GM23248 (cell line): ENCODE measurements at regions not wholly inside any gene's neighbourhood (a gene's known extent, or its start where the extent isn't known, plus 50 kb on each side); places are given as distances from the start of the nearest gene placed in this dataset.

Experiments used
- DNase-seq: peaks from one replicate; pipeline ENCODE4 v3.0.0-alpha.2; 2015
- H2AFZ ChIP-seq: fragments of 200-600 bp; sonication (generic); 2 replicates; pipeline ENCODE4 v1.6.1; 2016; ENCODE audit warnings: antibody characterized with exemption
- H3F3A ChIP-seq: fragments of 200-600 bp; sonication (generic); 2 replicates; pipeline ENCODE4 v1.6.1; 2016; ENCODE audit warnings: mild to moderate bottlenecking, antibody characterized with exemption, mixed run types; ENCODE audit not compliant: insufficient read depth
- H3K27ac ChIP-seq: fragments of 200-600 bp; sonication (generic); 2 replicates; pipeline ENCODE4 v1.5.1; 2016; ENCODE audit warnings: mild to moderate bottlenecking
- H3K27me3 ChIP-seq: fragments of 200-600 bp; sonication (generic); replicated peaks from 2 replicates; pipeline ENCODE4 v1.6.1; 2016; ENCODE audit warnings: mild to moderate bottlenecking; ENCODE audit not compliant: insufficient read depth
- H3K36me3 ChIP-seq: fragments of 200-600 bp; sonication (generic); 2 replicates; pipeline ENCODE4 v1.6.1; 2016; ENCODE audit warnings: low read depth, mild to moderate bottlenecking
- H3K4me1 ChIP-seq: fragments of 200-600 bp; sonication (generic); 2 replicates; pipeline ENCODE4 v1.6.1; 2016; ENCODE audit warnings: mild to moderate bottlenecking; ENCODE audit not compliant: insufficient read depth
- H3K4me2 ChIP-seq: fragments of 200-600 bp; sonication (generic); one replicate; pipeline ENCODE4 v1.6.1; 2016; ENCODE audit warnings: mild to moderate bottlenecking; ENCODE audit not compliant: unreplicated experiment
- H3K4me3 ChIP-seq: fragments of 200-600 bp; sonication (generic); 2 replicates; pipeline ENCODE4 v1.5.1; 2016; ENCODE audit warnings: mild to moderate bottlenecking
- H3K79me2 ChIP-seq: fragments of 200-600 bp; sonication (generic); 2 replicates; pipeline ENCODE4 v1.6.1; 2016; ENCODE audit warnings: mild to moderate bottlenecking; ENCODE audit not compliant: insufficient read depth
- H3K9ac ChIP-seq: fragments of 200-600 bp; sonication (generic); 2 replicates; pipeline ENCODE4 v1.6.1; 2016; ENCODE audit warnings: mild to moderate bottlenecking
- H3K9me2 ChIP-seq: fragments of 200-600 bp; sonication (generic); 2 replicates; pipeline ENCODE4 v1.6.1; 2016; ENCODE audit warnings: mixed run types, mild to moderate bottlenecking, moderate library complexity; ENCODE audit not compliant: insufficient read depth
- H3K9me3 ChIP-seq: fragments of 200-600 bp; sonication (generic); one replicate; pipeline ENCODE4 v1.6.1; 2017; ENCODE audit warnings: low read depth
- H4K20me1 ChIP-seq: fragments of 200-600 bp; sonication (generic); 2 replicates; pipeline ENCODE4 v1.6.0; 2016; ENCODE audit not compliant: insufficient read depth
- EZH2 ChIP-seq: fragments of 200-600 bp; sonication (generic); IDR thresholded peaks from 2 replicates; pipeline ENCODE4 v1.6.1; 2018; ENCODE audit warnings: antibody characterized with exemption, mild to moderate bottlenecking; ENCODE audit not compliant: insufficient read depth, poor library complexity, severe bottlenecking
- EZH2phosphoT487 ChIP-seq: fragments of 200-600 bp; sonication (generic); IDR thresholded peaks from 2 replicates; pipeline ENCODE4 v1.6.1; 2018; ENCODE audit warnings: antibody characterized with exemption, moderate library complexity, mild to moderate bottlenecking, low read depth; ENCODE audit not compliant: insufficient read depth
- WGBS, 2 experiments: methylation state at CpG; one replicate each; pipeline ENCODE4 v1.1.6; 2015 to 2017; ENCODE audit warnings: low lambda C conversion rate in 2 of 2, low coverage in 1 of 2; ENCODE audit errors: missing lambda C conversion rate in 2 of 2; 5-methylcytosine and 5-hydroxymethylcytosine counted together
- in situ Hi-C: fragments of 300-500 bp; cut with MboI; formaldehyde crosslinking; loops from 2 replicates; pipeline ENCODE4 v1.15.0; 2020

- Histone ChIP-seq H3K9me3 (no peaks in the 10 kb centered on the region), H2AFZ (no peak overlapping the region), H3K4me2 (no peak overlapping the region), H3K36me3 (no peaks in the 10 kb centered on the region), H3F3A (no peaks in the 10 kb centered on the region), H3K4me1 (peaks cover 10% of the 10 kb centered on the region), H3K27me3 (no peaks in the 10 kb centered on the region), H4K20me1 (no peaks in the 10 kb centered on the region), H3K79me2 (no peaks in the 10 kb centered on the region), H3K9me2 (no peaks in the 10 kb centered on the region), H3K4me3 (no peak overlapping the region), H3K9ac (no peak overlapping the region), H3K27ac (no peak overlapping the region)
- in situ Hi-C loops: no loop called here
- TF ChIP-seq EZH2 (no peak), EZH2phosphoT487 (no peak)
- no peak for DNase-seq
Measured at GRCh38 chr3:34020170-34020569, 221.7 kb downstream of the PDCD6IP start.

DNA sequence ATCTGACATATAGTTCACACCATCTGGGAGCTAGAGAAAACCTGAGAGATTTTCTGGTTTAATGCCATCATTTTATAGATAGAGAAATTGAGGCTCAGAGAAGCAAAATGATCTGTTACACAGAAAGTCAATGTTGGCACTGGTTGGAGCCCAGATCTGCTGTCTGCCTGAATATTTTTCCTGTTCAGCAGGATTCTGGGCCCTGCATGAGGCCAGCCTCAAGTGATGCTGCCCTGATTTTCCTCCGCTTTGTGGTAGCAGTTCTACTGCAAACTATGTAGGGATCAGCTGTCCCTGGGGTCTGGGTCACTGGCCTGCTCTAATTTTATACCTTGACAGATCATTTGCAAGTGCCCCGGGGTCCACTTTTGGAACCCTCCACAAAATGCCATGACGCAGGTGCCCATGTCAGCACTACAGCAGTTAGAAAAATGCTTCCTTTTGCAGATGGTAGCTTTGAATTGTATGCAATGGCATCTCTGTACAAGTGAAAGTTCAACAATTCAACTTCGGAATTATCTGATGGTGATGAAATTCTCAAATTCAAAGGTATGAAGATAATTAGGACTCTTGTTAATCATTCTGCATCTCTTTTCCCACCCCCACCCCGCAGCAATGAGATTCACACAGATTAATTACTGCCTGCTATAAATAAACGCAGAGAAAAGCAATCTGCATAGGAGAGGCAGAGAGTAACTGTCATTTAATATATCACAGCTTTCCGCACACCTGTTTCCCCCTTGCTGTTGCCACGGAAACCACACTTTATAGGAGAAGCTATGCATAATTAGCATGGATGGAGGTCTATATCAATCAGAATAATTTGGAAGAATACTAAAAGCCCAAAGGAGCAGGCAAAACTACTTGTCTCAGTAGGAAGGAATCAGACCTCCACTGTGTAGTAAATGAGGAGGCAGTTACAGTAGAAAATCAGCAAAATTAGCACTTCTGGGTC is 222.6 kb downstream of the PDCD6IP start:
- Histone ChIP-seq H3K9me3 (no peaks in the 10 kb centered on the region), H3K4me1 (peaks cover 10% of the 10 kb centered on the region), H3K27me3 (no peaks in the 10 kb centered on the region), H2AFZ (no peak overlapping the region), H3K4me2 (no peak overlapping the region), H3K9ac (no peak overlapping the region), H3K9me2 (no peaks in the 10 kb centered on the region), H3K4me3 (no peak overlapping the region), H3F3A (no peaks in the 10 kb centered on the region), H4K20me1 (no peaks in the 10 kb centered on the region), H3K27ac (no peak overlapping the region), H3K36me3 (no peaks in the 10 kb centered on the region), H3K79me2 (no peaks in the 10 kb centered on the region)
- no peak for DNase-seq
- 40 to 45% methylated on average over 8 of the region's 8 CpGs for WGBS, 2 experiments
- in situ Hi-C loops: no loop called here
- TF ChIP-seq EZH2 (no peak), EZH2phosphoT487 (no peak)

DNA sequence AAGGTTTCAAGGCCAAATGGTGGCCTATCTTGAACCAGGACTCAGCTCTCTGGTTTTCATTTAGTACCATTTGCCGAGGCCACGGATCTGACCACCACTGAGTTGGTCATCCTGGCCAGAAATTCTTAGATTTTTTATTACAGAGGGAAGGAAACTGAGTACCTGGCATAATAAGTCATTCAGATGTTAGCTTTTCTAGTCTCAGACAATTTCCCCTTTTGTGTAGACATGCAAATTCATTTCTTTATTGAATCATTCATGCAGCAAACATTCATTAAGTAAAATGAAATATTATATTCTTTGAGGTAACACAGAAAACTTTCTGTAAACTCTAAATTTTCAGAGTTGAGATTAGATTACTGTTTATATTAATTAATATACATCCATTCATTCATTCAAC is 223.7 kb downstream of the PDCD6IP start:
- no peaks in the 10 kb centered on the region for H3K36me3 ChIP-seq
- no peaks in the 10 kb centered on the region for H3F3A ChIP-seq
- H3K27ac ChIP-seq: no peak overlapping the region
- H3K4me2 ChIP-seq: no peak overlapping the region
- in situ Hi-C loops: no loop called here
- H3K4me1 ChIP-seq: peaks cover 4% of the 10 kb centered on the region
- no peaks in the 10 kb centered on the region for H3K79me2 ChIP-seq
- no peak overlapping the region for H3K4me3 ChIP-seq
- 50 to 71% methylated on average over 2 of the region's 2 CpGs for WGBS, 2 experiments
- H3K9me2 ChIP-seq: no peaks in the 10 kb centered on the region
- no peaks in the 10 kb centered on the region for H3K27me3 ChIP-seq
- H3K9ac ChIP-seq: no peak overlapping the region
- DNase-seq: no peak
- TF ChIP-seq EZH2phosphoT487: no peak
- no peaks in the 10 kb centered on the region for H3K9me3 ChIP-seq
- H2AFZ ChIP-seq: no peak overlapping the region
- no peaks in the 10 kb centered on the region for H4K20me1 ChIP-seq

DNA sequence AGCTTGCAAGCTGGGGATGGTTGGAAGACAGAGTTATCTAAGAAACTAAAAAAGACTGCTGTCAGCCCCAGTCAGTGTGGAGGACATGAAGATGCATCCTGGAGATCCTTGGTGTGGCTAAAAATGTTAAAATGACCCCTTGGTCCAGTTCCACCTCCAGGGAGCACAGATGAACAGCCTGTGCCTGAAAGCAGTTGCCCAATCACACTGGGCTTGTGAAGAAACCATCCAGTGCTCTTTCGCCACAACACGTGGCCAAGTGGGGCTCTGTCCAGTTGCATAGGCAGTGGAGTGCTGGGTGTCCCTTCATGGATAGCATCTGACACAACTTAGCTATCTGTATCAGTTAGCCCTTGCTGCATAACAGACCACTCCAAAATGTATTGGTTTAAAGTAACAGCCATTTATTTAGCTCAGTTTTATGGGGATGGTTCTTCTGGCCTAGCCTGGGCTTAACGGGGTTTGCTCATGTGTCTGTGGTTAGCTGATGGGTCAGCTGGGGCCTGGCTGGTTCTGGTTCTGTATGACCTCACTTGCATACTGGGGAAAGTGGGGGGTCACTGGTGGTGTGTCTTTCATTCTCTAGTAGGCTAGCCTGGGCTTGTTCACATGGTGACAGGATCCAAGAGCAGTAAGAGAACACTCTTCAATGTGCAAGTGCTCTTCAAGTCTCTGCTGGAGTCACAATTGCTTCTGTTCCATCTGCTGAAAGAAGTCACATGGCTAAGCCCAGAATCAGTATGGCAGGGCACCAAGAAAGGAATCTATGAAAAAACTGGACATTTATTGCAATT is 226.2 kb downstream of the PDCD6IP start:
- no peak for DNase-seq
- H4K20me1 ChIP-seq: no peaks in the 10 kb centered on the region
- WGBS, 2 experiments: 44 to 51% methylated on average over 3 of the region's 3 CpGs
- H3K9me2 ChIP-seq: no peaks in the 10 kb centered on the region
- no peak overlapping the region for H3K27ac ChIP-seq
- no peaks in the 10 kb centered on the region for H3F3A ChIP-seq
- in situ Hi-C loops: no loop called here
- no peak overlapping the region for H3K9ac ChIP-seq
- no peaks in the 10 kb centered on the region for H3K27me3 ChIP-seq
- H3K36me3 ChIP-seq: no peaks in the 10 kb centered on the region
- no peaks in the 10 kb centered on the region for H3K9me3 ChIP-seq
- no peak overlapping the region for H3K4me3 ChIP-seq
- no peak overlapping the region for H2AFZ ChIP-seq
- no peaks in the 10 kb centered on the region for H3K4me1 ChIP-seq
- TF ChIP-seq EZH2phosphoT487: no peak
- H3K79me2 ChIP-seq: no peaks in the 10 kb centered on the region
- H3K4me2 ChIP-seq: no peak overlapping the region
